Karpas-422 (cell line): ENCODE measurements at regions not wholly inside any gene's neighbourhood (a gene's known extent, or its start where the extent isn't known, plus 50 kb on each side); places are given as distances from the start of the nearest gene placed in this dataset.

Experiments used
- DNase-seq: peaks from one replicate; pipeline ENCODE4 v3.0.0-alpha.2; 2015
- H2AFZ ChIP-seq: fragments of 200-600 bp; sonication (generic); 2 replicates; pipeline ENCODE4 v1.6.1; 2014; ENCODE audit warnings: antibody characterized with exemption, low read length, mixed read lengths
- H3K27ac ChIP-seq: fragments of 200-600 bp; sonication (generic); 2 replicates; pipeline ENCODE4 v1.5.1; 2014; ENCODE audit warnings: mild to moderate bottlenecking, low read length, moderate library complexity
- H3K27me3 ChIP-seq: fragments of 200-600 bp; sonication (generic); 2 replicates; pipeline ENCODE4 v1.6.1; 2014; ENCODE audit warnings: low read length, mixed read lengths
- H3K36me3 ChIP-seq: fragments of 200-600 bp; sonication (generic); 2 replicates; pipeline ENCODE4 v1.6.1; 2014; ENCODE audit warnings: low read length, mixed read lengths; ENCODE audit not compliant: insufficient read depth
- H3K4me1 ChIP-seq: fragments of 200-600 bp; sonication (generic); 2 replicates; pipeline ENCODE4 v1.6.1; 2014; ENCODE audit warnings: mild to moderate bottlenecking, low read length, mixed read lengths
- H3K4me2 ChIP-seq: fragments of 200-600 bp; sonication (generic); 2 replicates; pipeline ENCODE4 v1.6.1; 2014; ENCODE audit warnings: low read length, low read depth, mild to moderate bottlenecking; ENCODE audit not compliant: poor library complexity, severe bottlenecking
- H3K4me3 ChIP-seq: fragments of 200-600 bp; sonication (generic); 2 replicates; pipeline ENCODE4 v1.5.1; 2014; ENCODE audit warnings: mild to moderate bottlenecking, antibody characterized with exemption, low read length, mixed read lengths
- H3K79me2 ChIP-seq: fragments of 200-600 bp; sonication (generic); 2 replicates; pipeline ENCODE4 v1.6.1; 2014; ENCODE audit warnings: mild to moderate bottlenecking, low read length, mixed read lengths
- H3K9ac ChIP-seq: fragments of 200-600 bp; sonication (generic); 2 replicates; pipeline ENCODE4 v1.6.0; 2014; ENCODE audit warnings: low read length
- H3K9me2 ChIP-seq: fragments of 200-600 bp; sonication (generic), shearing (Covaris generic); replicated peaks from 2 replicates; pipeline ENCODE4 v1.6.0; 2014; ENCODE audit warnings: mild to moderate bottlenecking, low read length, moderate library complexity; ENCODE audit not compliant: insufficient read depth
- H3K9me3 ChIP-seq: fragments of 300-700, 200-600 bp; sonication (generic); 2 replicates; pipeline ENCODE4 v1.6.1; 2014; ENCODE audit warnings: low read length, mixed read lengths
- H4K20me1 ChIP-seq: fragments of 200-600 bp; sonication (generic); 2 replicates; pipeline ENCODE4 v1.6.1; 2014; ENCODE audit warnings: mild to moderate bottlenecking, antibody characterized with exemption, low read length, low read depth; ENCODE audit not compliant: insufficient read depth

DNA sequence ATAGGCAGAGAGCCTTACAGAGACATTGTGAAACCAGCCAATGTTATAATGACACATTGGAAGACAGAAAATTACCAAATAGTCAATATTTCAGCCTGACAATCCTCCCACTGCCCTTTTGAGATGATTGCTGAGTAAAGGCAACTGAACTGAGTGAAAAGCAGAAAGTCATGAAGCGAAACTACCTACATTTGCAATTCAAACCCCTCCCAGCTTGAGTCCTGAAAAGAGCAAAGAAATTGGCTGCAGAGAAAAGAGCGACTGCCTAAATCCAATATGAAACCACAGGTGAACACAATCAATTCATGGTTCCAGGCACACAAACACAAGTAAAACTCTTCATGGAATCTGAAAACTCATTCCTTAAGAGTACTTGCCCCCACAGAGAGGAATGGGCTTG, 143.4 kb upstream of the CHRM3 start:
- H4K20me1 ChIP-seq: no peaks in the 10 kb centered on the region
- no peaks in the 10 kb centered on the region for H3K79me2 ChIP-seq
- no peak overlapping the region for H2AFZ ChIP-seq
- no peaks in the 10 kb centered on the region for H3K27me3 ChIP-seq
- H3K9ac ChIP-seq: no peak overlapping the region
- peaks cover 25% of the 10 kb centered on the region for H3K9me3 ChIP-seq
- H3K9me2 ChIP-seq: no peaks in the 10 kb centered on the region
- no peak overlapping the region for H3K4me2 ChIP-seq
- no peak overlapping the region for H3K27ac ChIP-seq
- no peaks in the 10 kb centered on the region for H3K4me1 ChIP-seq
- no peaks in the 10 kb centered on the region for H3K36me3 ChIP-seq
- no peak overlapping the region for H3K4me3 ChIP-seq
- no peak for DNase-seq

DNA sequence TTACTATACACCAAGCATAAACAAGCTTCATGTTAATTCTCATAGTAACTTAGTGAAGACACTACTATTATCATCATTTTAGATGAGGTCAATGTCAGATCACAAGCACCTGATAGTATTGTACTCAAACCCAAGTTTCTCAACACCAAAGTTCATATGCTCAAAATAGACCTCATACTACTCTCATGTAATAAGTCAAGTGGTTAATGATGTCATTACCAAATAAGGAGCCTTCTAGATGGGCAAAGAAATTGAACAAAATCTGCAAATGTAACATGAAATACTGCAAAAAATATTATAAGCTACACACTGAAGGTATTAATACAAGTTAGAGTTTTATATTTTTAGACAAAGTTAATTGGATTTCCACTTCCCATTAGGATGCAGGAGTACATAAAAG, 144.0 kb upstream of the CHRM3 start:
- no peaks in the 10 kb centered on the region for H3K79me2 ChIP-seq
- no peak for DNase-seq

DNA sequence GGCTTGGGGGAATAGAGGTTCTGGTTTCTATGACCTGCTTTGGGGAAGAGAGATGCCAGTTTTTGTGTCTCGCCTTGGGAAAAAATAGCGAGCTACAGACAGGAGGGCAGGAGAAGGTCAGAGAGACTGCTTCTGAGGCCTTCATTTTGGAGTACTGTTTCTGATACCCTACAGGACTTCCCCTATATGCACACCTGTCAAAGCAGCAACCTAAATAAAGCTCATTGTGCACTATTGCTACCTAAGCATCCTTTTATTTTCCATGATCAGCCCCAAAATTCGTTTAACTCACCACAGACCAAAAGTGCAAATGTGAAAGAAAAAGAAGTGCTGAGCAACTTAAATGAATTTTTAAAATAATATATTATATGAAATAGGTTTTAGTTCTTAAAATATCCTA, 145.6 kb upstream of the CHRM3 start:
- H3K4me2 ChIP-seq: no peak overlapping the region
- no peaks in the 10 kb centered on the region for H3K4me1 ChIP-seq
- no peaks in the 10 kb centered on the region for H3K36me3 ChIP-seq
- H3K27me3 ChIP-seq: no peaks in the 10 kb centered on the region
- no peak for DNase-seq
- H2AFZ ChIP-seq: no peak overlapping the region
- peaks cover 36% of the 10 kb centered on the region for H3K9me3 ChIP-seq
- no peaks in the 10 kb centered on the region for H3K9me2 ChIP-seq
- H3K4me3 ChIP-seq: no peak overlapping the region
- no peaks in the 10 kb centered on the region for H3K79me2 ChIP-seq
- no peak overlapping the region for H3K27ac ChIP-seq
- no peak overlapping the region for H3K9ac ChIP-seq
- no peaks in the 10 kb centered on the region for H4K20me1 ChIP-seq

More for the DNA sequence above, 144.0 kb upstream of the CHRM3 start:
- H3K4me2 ChIP-seq: no peak overlapping the region
- no peak overlapping the region for H3K9ac ChIP-seq
- H4K20me1 ChIP-seq: no peaks in the 10 kb centered on the region
- H3K4me3 ChIP-seq: no peak overlapping the region
- H2AFZ ChIP-seq: no peak overlapping the region
- H3K4me1 ChIP-seq: no peaks in the 10 kb centered on the region
- H3K27ac ChIP-seq: no peak overlapping the region
- no peaks in the 10 kb centered on the region for H3K27me3 ChIP-seq
- H3K9me2 ChIP-seq: no peaks in the 10 kb centered on the region
- no peaks in the 10 kb centered on the region for H3K36me3 ChIP-seq
- H3K9me3 ChIP-seq: peaks cover 31% of the 10 kb centered on the region

DNA sequence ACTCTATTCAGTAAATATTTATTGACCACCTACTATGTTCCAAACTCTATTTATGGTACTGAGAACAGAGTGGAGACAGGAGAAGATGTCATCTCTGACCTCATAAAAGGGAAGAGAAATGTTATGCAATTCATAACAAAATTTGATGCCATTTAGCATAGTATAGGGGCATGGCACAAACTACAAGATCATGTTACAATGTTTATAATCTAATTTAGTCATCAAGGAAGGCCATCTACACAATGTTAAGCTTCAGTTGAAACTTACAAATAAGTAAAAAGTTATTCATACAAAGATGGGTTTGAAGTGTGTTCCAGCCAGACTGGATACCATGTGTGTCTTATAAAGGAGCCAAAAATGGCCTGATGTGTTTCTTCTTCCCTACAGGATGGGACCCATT, 146.8 kb upstream of the CHRM3 start:
- no peak overlapping the region for H2AFZ ChIP-seq
- no peaks in the 10 kb centered on the region for H3K79me2 ChIP-seq
- no peaks in the 10 kb centered on the region for H3K27me3 ChIP-seq
- no peak for DNase-seq
- no peaks in the 10 kb centered on the region for H4K20me1 ChIP-seq
- H3K4me3 ChIP-seq: no peak overlapping the region
- H3K9me3 ChIP-seq: peaks cover 36% of the 10 kb centered on the region
- no peak overlapping the region for H3K27ac ChIP-seq
- no peaks in the 10 kb centered on the region for H3K4me1 ChIP-seq
- H3K9ac ChIP-seq: no peak overlapping the region
- H3K4me2 ChIP-seq: no peak overlapping the region
- no peaks in the 10 kb centered on the region for H3K36me3 ChIP-seq
- H3K9me2 ChIP-seq: no peaks in the 10 kb centered on the region

DNA sequence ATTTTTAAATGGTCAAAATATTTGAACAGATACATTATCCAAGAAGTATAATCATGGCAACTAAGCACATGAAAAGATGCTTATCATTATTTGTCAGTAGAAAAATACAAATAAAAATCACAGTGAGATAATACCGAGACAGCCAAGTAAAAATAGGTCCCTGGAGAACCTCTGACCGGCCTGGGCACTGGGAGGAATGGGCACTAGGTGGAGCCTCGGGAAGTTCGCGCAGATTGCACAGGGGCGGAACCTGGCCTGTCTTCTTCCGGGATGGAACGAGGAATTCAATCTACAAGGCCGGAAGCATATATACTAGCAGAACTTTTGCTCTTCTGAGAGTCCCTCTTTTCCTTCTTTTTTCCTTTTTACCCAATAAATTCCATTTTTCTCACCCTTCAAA, 148.5 kb upstream of the CHRM3 start:
- peaks cover 36% of the 10 kb centered on the region for H3K9me3 ChIP-seq
- H3K4me3 ChIP-seq: no peak overlapping the region
- H3K27ac ChIP-seq: no peak overlapping the region
- no peaks in the 10 kb centered on the region for H3K9me2 ChIP-seq
- no peak for DNase-seq
- no peaks in the 10 kb centered on the region for H3K79me2 ChIP-seq
- no peak overlapping the region for H3K4me2 ChIP-seq
- H3K36me3 ChIP-seq: no peaks in the 10 kb centered on the region
- H3K9ac ChIP-seq: no peak overlapping the region
- H4K20me1 ChIP-seq: no peaks in the 10 kb centered on the region
- no peaks in the 10 kb centered on the region for H3K4me1 ChIP-seq
- no peaks in the 10 kb centered on the region for H3K27me3 ChIP-seq
- no peak overlapping the region for H2AFZ ChIP-seq

DNA sequence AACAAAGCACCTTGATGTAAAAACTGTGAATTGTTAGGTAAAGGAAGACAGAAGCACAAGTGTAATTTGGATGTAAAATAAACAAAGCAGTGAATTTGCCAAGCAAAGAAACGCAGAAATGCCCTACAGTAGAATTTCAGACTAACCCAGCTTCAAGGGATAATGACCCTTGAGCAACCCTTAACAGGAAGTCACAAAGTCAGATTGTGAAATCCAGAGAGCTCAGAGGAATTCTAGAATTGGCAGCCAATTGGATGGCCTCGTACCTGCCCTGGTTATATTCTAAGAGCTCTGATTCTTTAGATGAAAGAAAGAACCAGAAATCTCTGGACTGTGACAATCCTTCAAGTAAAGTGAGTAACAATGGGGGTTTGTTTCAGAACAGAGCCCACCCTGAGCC, 152.7 kb upstream of the CHRM3 start:
- Histone ChIP-seq H3K9ac (no peak overlapping the region), H3K9me2 (no peaks in the 10 kb centered on the region), H3K4me1 (no peaks in the 10 kb centered on the region), H2AFZ (no peak overlapping the region), H3K27me3 (no peaks in the 10 kb centered on the region), H3K36me3 (no peaks in the 10 kb centered on the region), H3K79me2 (no peaks in the 10 kb centered on the region), H3K9me3 (peaks cover 29% of the 10 kb centered on the region), H3K4me2 (no peak overlapping the region), H3K27ac (no peak overlapping the region), H3K4me3 (no peak overlapping the region), H4K20me1 (no peaks in the 10 kb centered on the region)
- no peak for DNase-seq

DNA sequence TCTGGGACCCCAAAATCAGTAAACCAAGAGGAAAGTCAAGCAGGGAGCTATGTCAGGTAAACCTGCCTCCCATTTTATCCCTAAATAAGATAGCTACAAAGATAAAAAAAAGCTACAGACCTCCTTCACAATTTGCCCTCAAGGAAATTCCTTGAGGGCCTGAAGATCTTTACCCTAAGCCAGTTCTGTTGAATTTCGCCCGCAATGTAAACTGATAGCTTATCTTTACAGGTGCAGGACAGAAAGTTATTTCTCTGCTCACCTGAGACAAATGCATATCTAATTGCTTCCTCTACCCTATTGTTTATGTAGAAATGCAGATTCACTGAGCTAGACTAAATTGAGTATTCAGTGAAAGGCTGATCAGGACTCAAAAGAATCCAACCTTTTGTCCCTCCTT, 153.4 kb upstream of the CHRM3 start:
- no peak for DNase-seq
- no peak overlapping the region for H2AFZ ChIP-seq
- H3K9me3 ChIP-seq: peaks cover 26% of the 10 kb centered on the region
- no peaks in the 10 kb centered on the region for H3K9me2 ChIP-seq
- H3K9ac ChIP-seq: no peak overlapping the region
- no peak overlapping the region for H3K4me2 ChIP-seq
- no peaks in the 10 kb centered on the region for H3K4me1 ChIP-seq
- H3K36me3 ChIP-seq: no peaks in the 10 kb centered on the region
- no peak overlapping the region for H3K4me3 ChIP-seq
- H3K27ac ChIP-seq: no peak overlapping the region
- H4K20me1 ChIP-seq: no peaks in the 10 kb centered on the region
- no peaks in the 10 kb centered on the region for H3K27me3 ChIP-seq
- no peaks in the 10 kb centered on the region for H3K79me2 ChIP-seq

DNA sequence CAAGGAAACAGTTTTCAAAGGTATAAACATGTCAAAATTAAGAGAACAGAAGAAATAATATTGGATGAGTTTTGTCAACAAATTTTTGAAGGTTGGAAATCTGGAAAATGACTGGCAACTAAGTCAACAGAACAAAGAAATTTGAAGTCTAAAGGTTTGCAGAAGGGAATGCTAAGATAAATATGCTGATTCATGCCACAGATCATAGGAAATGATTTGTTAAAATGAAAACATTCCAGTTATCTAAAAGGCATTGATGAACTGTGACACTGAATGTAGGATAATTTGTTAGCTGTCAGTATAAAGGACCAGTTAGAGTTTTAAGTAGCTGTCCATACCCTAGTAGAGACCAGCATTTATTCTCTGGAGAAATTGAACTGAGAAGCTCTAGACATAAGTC, 157.9 kb upstream of the CHRM3 start:
- Histone ChIP-seq H3K9me2 (no peaks in the 10 kb centered on the region), H2AFZ (no peak overlapping the region), H4K20me1 (no peaks in the 10 kb centered on the region), H3K27me3 (no peaks in the 10 kb centered on the region), H3K4me2 (no peak overlapping the region), H3K36me3 (no peaks in the 10 kb centered on the region), H3K79me2 (no peaks in the 10 kb centered on the region), H3K27ac (no peak overlapping the region), H3K4me3 (no peak overlapping the region), H3K4me1 (no peaks in the 10 kb centered on the region), H3K9ac (no peak overlapping the region), H3K9me3 (peaks cover 39% of the 10 kb centered on the region)
- no peak for DNase-seq

DNA sequence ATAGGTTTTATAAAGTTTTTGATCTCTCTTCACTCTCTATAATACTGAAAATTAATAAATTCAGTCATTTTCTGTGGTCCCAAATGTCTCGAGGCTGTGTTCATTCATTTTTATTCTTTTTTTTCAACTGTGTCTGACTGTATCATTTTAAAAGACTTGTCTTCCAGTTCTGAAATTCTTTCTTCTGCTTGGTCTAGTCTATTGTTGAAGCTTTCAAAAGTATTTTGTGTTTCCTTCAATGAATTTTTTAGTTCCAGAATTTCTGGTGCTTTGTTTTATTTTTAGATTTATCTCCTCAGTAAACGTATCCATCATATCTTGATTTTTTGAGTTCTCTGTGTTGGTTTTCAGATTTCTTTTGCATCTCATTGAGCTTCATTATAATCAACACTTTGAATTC, 161.0 kb upstream of the CHRM3 start:
- peaks cover 51% of the 10 kb centered on the region for H3K9me3 ChIP-seq
- H3K4me2 ChIP-seq: no peak overlapping the region
- no peak overlapping the region for H3K9ac ChIP-seq
- H3K36me3 ChIP-seq: no peaks in the 10 kb centered on the region
- no peaks in the 10 kb centered on the region for H3K4me1 ChIP-seq
- H4K20me1 ChIP-seq: no peaks in the 10 kb centered on the region
- no peak for DNase-seq
- no peak overlapping the region for H3K4me3 ChIP-seq
- H3K27me3 ChIP-seq: no peaks in the 10 kb centered on the region
- H3K79me2 ChIP-seq: no peaks in the 10 kb centered on the region
- H2AFZ ChIP-seq: no peak overlapping the region
- no peaks in the 10 kb centered on the region for H3K9me2 ChIP-seq
- no peak overlapping the region for H3K27ac ChIP-seq
